RPMI7951 (cell line): ENCODE measurements at regions not wholly inside any gene's neighbourhood (a gene's known extent, or its start where the extent isn't known, plus 50 kb on each side); places are given as distances from the start of the nearest gene placed in this dataset.

Experiments
- DNase-seq: peaks from one replicate; pipeline ENCODE4 v3.0.0-alpha.2; 2012; ENCODE audit warnings: low read depth

GRCh38 chr2:2926858-2927175 lies 450.8 kb downstream of the EIPR1 start:
- no peak for DNase-seq

GRCh38 chr2:2926009-2926857 lies 451.4 kb downstream of the EIPR1 start:
- DNase-seq, result no peak

GRCh38 chr2:2922156-2922555 lies 455.5 kb downstream of the EIPR1 start:
- no peak for DNase-seq

GRCh38 chr2:2921011-2921720 lies 456.5 kb downstream of the EIPR1 start:
- DNase-seq, result no peak

GRCh38 chr2:2919574-2920365 lies 457.8 kb downstream of the EIPR1 start:
- no peak for DNase-seq

- no peak for DNase-seq
Measured at GRCh38 chr2:2919026-2919425, 458.6 kb downstream of the EIPR1 start.

- no peak for DNase-seq
Measured at GRCh38 chr2:2916621-2917020, 461.0 kb downstream of the EIPR1 start.

GRCh38 chr2:2914252-2914651 lies 463.4 kb downstream of the EIPR1 start:
- no peak for DNase-seq

- DNase-seq, result no peak
Measured at GRCh38 chr2:2913601-2914120, 464.0 kb downstream of the EIPR1 start.

GRCh38 chr2:2912731-2913130 lies 464.9 kb downstream of the EIPR1 start:
- DNase-seq, result no peak

- no peak for DNase-seq
Measured at GRCh38 chr2:2912293-2912692, 465.3 kb downstream of the EIPR1 start.

GRCh38 chr2:2910259-2910658 lies 467.4 kb downstream of the EIPR1 start:
- no peak for DNase-seq

- DNase-seq, result no peak
Measured at GRCh38 chr2:2909086-2910035, 468.3 kb downstream of the EIPR1 start.

GRCh38 chr2:2906091-2906490 lies 471.5 kb downstream of the EIPR1 start:
- DNase-seq, result no peak

- no peak for DNase-seq
Measured at GRCh38 chr2:2904721-2905350, 472.8 kb downstream of the EIPR1 start.

- no peak for DNase-seq
Measured at GRCh38 chr2:2902547-2903281, 474.9 kb downstream of the EIPR1 start.

- no peak for DNase-seq
Measured at GRCh38 chr2:2901384-2902345, 476.0 kb downstream of the EIPR1 start.

- DNase-seq, result no peak
Measured at GRCh38 chr2:2899826-2900225, 477.8 kb downstream of the EIPR1 start.

GRCh38 chr2:2898744-2899143 lies 478.9 kb downstream of the EIPR1 start:
- no peak for DNase-seq
